D721Med (cell line): ENCODE measurements at regions not wholly inside any gene's neighbourhood (a gene's known extent, or its start where the extent isn't known, plus 50 kb on each side); places are given as distances from the start of the nearest gene placed in this dataset.

Experiments
- DNase-seq: peaks from one replicate; pipeline ENCODE4 v3.0.0; 2011; ENCODE audit warnings: low spot score; ENCODE audit not compliant: insufficient read length
- FAIRE-seq: peaks from 2 replicates; lab custom pipeline; 2011; peaks lifted over from hg19 to GRCh38; lab: Jason Lieb, UNC
- TF ChIP-seq, protein P1 (sequence below): IDR thresholded peaks from 2 replicates; pipeline ENCODE4 v1.5.1; 2012; ENCODE audit warnings: mild to moderate bottlenecking, control low read depth; ENCODE audit not compliant: insufficient read depth; ENCODE audit errors: missing control alignments

DNA sequence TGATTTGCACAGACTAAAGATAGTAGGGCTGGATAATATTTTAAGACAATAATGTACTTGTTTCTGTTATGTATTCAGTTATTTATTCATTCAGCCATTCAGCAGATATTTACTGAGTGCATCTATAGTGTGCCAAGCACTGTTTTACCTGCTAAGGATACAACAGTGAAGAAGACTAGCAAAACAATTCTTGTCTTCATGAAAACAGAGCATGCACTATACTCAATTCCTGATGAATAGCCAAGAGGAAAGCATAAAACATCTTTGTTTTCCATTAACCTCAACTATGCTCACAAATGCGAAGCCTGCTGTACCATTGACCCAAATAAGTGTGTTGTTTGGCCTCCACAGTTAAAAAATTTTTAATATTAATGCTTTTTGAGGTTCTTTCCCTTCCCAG is 436.7 kb downstream of the BCKDHB start:
- TF ChIP-seq, protein P1, sequence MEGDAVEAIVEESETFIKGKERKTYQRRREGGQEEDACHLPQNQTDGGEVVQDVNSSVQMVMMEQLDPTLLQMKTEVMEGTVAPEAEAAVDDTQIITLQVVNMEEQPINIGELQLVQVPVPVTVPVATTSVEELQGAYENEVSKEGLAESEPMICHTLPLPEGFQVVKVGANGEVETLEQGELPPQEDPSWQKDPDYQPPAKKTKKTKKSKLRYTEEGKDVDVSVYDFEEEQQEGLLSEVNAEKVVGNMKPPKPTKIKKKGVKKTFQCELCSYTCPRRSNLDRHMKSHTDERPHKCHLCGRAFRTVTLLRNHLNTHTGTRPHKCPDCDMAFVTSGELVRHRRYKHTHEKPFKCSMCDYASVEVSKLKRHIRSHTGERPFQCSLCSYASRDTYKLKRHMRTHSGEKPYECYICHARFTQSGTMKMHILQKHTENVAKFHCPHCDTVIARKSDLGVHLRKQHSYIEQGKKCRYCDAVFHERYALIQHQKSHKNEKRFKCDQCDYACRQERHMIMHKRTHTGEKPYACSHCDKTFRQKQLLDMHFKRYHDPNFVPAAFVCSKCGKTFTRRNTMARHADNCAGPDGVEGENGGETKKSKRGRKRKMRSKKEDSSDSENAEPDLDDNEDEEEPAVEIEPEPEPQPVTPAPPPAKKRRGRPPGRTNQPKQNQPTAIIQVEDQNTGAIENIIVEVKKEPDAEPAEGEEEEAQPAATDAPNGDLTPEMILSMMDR, result no peak
- DNase-seq (no peak), FAIRE-seq (no peak)

DNA sequence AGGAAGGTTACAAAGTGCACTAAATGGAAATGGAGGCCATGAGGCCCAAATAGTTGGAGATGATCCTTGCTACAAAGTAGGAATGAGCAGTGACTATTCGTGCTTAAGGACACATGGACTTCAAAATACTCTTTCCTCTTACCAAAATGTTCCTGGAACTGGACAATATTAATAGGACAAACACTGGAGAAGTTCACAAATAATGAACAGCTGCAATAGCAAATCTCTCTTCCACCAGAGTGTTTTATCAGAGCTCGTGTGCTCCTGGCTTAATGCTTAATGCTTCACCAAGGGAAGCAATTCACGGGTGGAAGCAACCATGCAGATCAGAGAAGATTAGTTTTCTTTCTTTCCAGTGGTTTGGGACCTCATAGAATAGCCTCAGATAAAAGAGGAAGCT is 435.4 kb downstream of the BCKDHB start:
- DNase-seq, result no peak
- FAIRE-seq, result no peak
- TF ChIP-seq, protein P1, result no peak

DNA sequence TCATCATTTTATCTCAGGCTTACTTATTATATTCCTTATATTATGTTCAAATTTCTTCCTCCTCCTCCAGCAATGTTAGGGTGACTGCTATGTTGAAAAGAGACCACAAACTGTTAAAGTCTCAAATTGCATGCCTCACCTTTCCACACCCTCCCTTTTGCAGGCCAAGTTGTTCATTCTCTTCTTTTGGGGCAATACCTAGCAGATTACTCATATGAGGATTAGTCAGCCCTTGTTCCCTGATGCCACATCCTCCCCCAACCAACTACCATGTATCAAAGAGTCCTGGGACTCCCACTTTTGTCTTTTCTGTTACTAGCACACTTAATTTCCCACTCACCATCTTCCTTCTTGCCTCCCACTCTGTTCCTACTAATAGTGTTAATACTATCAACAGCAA is 434.7 kb downstream of the BCKDHB start:
- FAIRE-seq (no peak), DNase-seq (no peak)

GRCh38 chr6:80540700-80541099 is 434.2 kb downstream of the BCKDHB start:
- TF ChIP-seq, protein P1, result no peak
- FAIRE-seq (no peak), DNase-seq (no peak)

More for the DNA sequence above, 434.7 kb downstream of the BCKDHB start:
- TF ChIP-seq, protein P1, result no peak

DNA sequence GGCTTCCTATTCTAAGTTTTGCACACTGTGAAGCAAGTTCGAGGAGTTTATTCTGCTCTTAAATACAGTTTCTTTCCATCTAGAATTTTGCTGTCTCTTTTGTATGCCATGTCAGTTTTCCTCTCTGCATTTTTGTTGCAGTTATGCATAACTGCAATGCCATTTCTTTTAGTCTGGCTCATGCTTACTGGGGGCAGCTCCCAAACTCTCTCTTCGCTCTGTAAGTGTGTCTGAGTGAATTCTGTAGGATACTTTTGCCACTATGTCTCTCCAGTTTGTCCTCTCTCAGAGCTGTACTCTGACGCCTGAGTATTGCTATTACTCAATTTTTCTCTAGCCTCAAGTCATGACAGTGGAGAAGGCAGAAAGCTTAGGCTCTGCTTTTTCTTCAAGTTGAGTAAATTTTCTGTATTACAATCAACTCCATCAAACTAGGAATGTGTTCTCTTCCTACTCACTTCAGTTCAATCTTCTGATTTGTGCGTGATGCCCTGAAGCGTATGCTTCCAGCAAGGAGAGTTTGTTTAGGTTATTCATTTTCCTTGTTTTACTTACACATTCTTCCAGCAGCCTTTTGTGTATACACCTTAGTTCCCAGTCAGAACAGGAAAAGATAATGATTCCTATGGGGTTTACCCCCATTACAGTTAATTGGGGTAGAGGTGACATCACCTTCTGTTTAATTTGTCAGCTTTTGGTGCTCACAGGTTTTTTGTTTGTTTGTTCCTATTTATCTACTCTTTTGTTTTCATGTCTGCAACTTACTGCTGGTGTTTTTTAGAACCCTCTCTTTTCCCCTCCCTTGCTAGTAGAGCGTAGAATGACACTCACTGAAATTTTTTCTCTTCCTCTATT is 430.9 kb downstream of the BCKDHB start:
- TF ChIP-seq, protein P1, result no peak
- DNase-seq (no peak), FAIRE-seq (peak; percentile 48)

- TF ChIP-seq, protein P1, result no peak
- FAIRE-seq, result no peak
- no peak for DNase-seq
These were observed 429.6 kb downstream of the BCKDHB start for GRCh38 chr6:80535914-80536565.
